A673 (cell line): ENCODE measurements at regions not wholly inside any gene's neighbourhood (a gene's known extent, or its start where the extent isn't known, plus 50 kb on each side); places are given as distances from the start of the nearest gene placed in this dataset.
"Not testable (repeated sequence)": the region's sequence is repeated elsewhere in the genome, so short reads cannot be mapped to it uniquely, and the experiment has no call there.

ENCODE experiments used
- BruUV-seq: library from RNA; stranded (reverse); fragments of 400-500 nt; replicated peaks from 2 replicates; lab custom pipeline; 2021; lab: Mats Ljungman, UMichigan
- CTCF ChIA-PET: fragments of 300-600 bp; sonication (Branson Sonifier 250); formaldehyde crosslinking; loops from one replicate; lab custom pipeline; 2022; ENCODE audit warnings: antibody characterized with exemption; lab: Charles Lee
- POLR2A ChIA-PET: fragments of 300-600 bp; sonication (Branson Sonifier 250); formaldehyde crosslinking; loops from one replicate; lab custom pipeline; 2022; ENCODE audit warnings: antibody characterized with exemption; ENCODE audit not compliant: low non-redundant PET; lab: Charles Lee
- DNase-seq: peaks from one replicate; pipeline ENCODE4 v3.0.0-alpha.2; 2015; ENCODE audit warnings: low spot score
- H3K27ac ChIP-seq: fragments of 200-600 bp; sonication (generic); 2 replicates; pipeline ENCODE4 v1.5.1; 2016; ENCODE audit warnings: mixed run types, low read depth, mild to moderate bottlenecking, mixed read lengths, antibody characterized with exemption, low read length; ENCODE audit not compliant: poor library complexity, severe bottlenecking
- H3K27me3 ChIP-seq: fragments of 200-600 bp; sonication (generic); replicated peaks from 2 replicates; pipeline ENCODE4 v1.6.1; 2017; ENCODE audit warnings: mixed run types, low read depth, mild to moderate bottlenecking, mixed read lengths, antibody characterized with exemption, low read length; ENCODE audit not compliant: insufficient read depth, poor library complexity
- H3K36me3 ChIP-seq: fragments of 200-600 bp; sonication (generic); 2 replicates; pipeline ENCODE4 v1.6.1; 2016; ENCODE audit warnings: mixed run types, mild to moderate bottlenecking, mixed read lengths, antibody characterized with exemption, low read length; ENCODE audit not compliant: insufficient read depth, poor library complexity, severe bottlenecking
- H3K4me1 ChIP-seq: fragments of 200-600 bp; sonication (generic); 2 replicates; pipeline ENCODE4 v1.6.1; 2017; ENCODE audit warnings: mixed run types, mild to moderate bottlenecking, mixed read lengths, antibody characterized with exemption, low read length; ENCODE audit not compliant: insufficient read depth, poor library complexity, severe bottlenecking
- H3K4me3 ChIP-seq: fragments of 200-600 bp; sonication (generic); 2 replicates; pipeline ENCODE4 v1.5.1; 2016; ENCODE audit warnings: low read depth, mixed run types, mild to moderate bottlenecking, mixed read lengths, low read length; ENCODE audit not compliant: poor library complexity, severe bottlenecking
- H3K9me3 ChIP-seq: fragments of 200-600 bp; sonication (generic); 2 replicates; pipeline ENCODE4 v1.6.1; 2016; ENCODE audit warnings: mixed run types, low read depth, mild to moderate bottlenecking, mixed read lengths, antibody characterized with exemption, low read length; ENCODE audit not compliant: poor library complexity, severe bottlenecking
- EZH2 ChIP-seq: fragments of 200-600 bp; sonication (generic); IDR thresholded peaks from 2 replicates; pipeline ENCODE4 v1.6.1; 2017; ENCODE audit warnings: borderline replicate concordance, low read depth, mild to moderate bottlenecking, mixed read lengths, antibody characterized with exemption, low read length; ENCODE audit not compliant: poor library complexity, severe bottlenecking
- intact Hi-C: fragments of 100-400 bp; cut with micrococcal nuclease; formaldehyde crosslinking; loops from one replicate; pipeline ENCODE4 v1.10.0; 2022; ENCODE audit not compliant: unreplicated experiment
- TF ChIP-seq, protein P1 (sequence below): fragments of 300-800, 200-600 bp; sonication (generic); conservative IDR thresholded peaks from 2 replicates; pipeline ENCODE4 v1.5.1; 2017; ENCODE audit warnings: low read depth, mild to moderate bottlenecking, antibody characterized with exemption, low read length, moderate library complexity, mixed read lengths

DNA sequence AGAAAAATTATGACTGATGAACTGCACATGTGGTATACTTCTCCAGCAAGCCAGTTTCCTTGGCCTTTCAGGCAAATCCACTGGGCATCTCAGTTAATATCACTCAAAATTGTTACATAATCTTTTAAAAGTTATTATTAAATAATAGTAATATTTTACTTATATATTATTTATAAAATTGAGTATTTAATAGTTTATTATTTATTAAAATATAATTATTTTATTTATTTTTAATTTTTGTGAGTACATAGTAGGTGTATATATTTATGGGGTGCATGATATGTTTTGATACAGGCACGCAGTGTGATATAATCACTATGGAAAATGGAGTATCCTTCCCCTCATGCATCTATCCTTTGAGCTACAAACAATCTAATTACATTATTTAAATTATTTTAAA is 384.1 kb upstream of the LRFN5 start:
- no peaks in the 10 kb centered on the region for H3K27me3 ChIP-seq
- H3K9me3 ChIP-seq, result no peaks in the 10 kb centered on the region
- TF ChIP-seq, protein P1, sequence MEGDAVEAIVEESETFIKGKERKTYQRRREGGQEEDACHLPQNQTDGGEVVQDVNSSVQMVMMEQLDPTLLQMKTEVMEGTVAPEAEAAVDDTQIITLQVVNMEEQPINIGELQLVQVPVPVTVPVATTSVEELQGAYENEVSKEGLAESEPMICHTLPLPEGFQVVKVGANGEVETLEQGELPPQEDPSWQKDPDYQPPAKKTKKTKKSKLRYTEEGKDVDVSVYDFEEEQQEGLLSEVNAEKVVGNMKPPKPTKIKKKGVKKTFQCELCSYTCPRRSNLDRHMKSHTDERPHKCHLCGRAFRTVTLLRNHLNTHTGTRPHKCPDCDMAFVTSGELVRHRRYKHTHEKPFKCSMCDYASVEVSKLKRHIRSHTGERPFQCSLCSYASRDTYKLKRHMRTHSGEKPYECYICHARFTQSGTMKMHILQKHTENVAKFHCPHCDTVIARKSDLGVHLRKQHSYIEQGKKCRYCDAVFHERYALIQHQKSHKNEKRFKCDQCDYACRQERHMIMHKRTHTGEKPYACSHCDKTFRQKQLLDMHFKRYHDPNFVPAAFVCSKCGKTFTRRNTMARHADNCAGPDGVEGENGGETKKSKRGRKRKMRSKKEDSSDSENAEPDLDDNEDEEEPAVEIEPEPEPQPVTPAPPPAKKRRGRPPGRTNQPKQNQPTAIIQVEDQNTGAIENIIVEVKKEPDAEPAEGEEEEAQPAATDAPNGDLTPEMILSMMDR, result no peak
- ChIA-PET POLR2A (no interaction called here), CTCF (no interaction called here)
- H3K27ac ChIP-seq, result no peak overlapping the region
- H3K36me3 ChIP-seq, result no peaks in the 10 kb centered on the region
- intact Hi-C loops, result no loop called here
- H3K4me1 ChIP-seq, result no peaks in the 10 kb centered on the region
- no TSS peak for BruUV-seq
- no peak for DNase-seq
- H3K4me3 ChIP-seq, result no peak overlapping the region

DNA sequence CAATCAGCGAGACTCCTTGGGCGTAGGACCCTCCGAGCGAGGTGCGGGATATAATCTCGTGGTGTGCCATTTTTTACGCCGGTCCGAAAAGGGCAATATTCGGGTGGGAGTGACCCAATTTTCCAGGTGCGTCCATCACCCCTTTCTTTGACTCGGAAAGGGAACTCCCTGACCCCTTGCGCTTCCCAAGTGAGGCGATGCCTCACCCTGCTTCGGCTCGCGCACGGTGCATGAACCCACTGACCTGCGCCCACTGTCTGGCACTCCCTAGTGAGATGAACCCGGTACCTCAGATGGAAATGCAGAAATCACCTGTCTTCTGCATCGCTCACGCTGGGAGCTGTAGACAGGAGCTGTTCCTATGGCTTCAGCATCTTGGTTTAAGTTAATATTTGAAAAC is 391.7 kb upstream of the LRFN5 start:
- POLR2A ChIA-PET, H3K4me3 ChIP-seq, H3K27me3 ChIP-seq, H3K36me3 ChIP-seq, intact Hi-C loops, H3K4me1 ChIP-seq, BruUV-seq, DNase-seq, H3K27ac ChIP-seq, H3K9me3 ChIP-seq: not testable (repeated sequence)
- CTCF ChIA-PET, result interaction anchor here (0.6 kb wide), 1 partner anchor 222 kb away, joined by 3 read pairs; no protein-coding TSS in a partner anchor

DNA sequence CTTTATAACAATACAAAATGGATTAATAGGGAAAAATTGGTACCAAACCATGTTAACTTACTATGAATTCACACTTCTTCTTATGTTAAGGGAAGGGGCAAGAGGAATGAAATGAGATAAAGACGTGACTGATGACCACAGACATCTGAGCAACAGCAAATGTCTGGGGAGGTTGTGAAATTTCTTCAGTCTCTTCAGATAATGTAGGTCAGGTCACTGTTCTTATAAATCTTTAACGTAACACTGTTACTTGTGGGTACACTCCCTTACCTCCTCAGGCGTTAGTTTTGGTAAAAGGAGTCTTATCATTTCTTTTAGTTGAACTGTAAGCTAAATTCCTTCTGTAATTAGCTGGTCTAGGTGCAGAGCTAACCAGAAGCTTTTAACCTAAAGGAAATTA is 405.0 kb upstream of the LRFN5 start:
- H3K4me1 ChIP-seq, result no peaks in the 10 kb centered on the region
- no peak for TF ChIP-seq EZH2
- TF ChIP-seq, protein P1, result no peak
- no peaks in the 10 kb centered on the region for H3K27me3 ChIP-seq
- H3K9me3 ChIP-seq, result no peaks in the 10 kb centered on the region
- BruUV-seq, result no TSS peak
- ChIA-PET POLR2A (no interaction called here), CTCF (no interaction called here)
- DNase-seq, result no peak
- H3K36me3 ChIP-seq, result no peaks in the 10 kb centered on the region
- H3K27ac ChIP-seq, result no peak overlapping the region
- intact Hi-C loops, result loop anchor here (2.0 kb wide), 1 partner anchor 63 kb away; no protein-coding TSS in a partner anchor
- no peak overlapping the region for H3K4me3 ChIP-seq

DNA sequence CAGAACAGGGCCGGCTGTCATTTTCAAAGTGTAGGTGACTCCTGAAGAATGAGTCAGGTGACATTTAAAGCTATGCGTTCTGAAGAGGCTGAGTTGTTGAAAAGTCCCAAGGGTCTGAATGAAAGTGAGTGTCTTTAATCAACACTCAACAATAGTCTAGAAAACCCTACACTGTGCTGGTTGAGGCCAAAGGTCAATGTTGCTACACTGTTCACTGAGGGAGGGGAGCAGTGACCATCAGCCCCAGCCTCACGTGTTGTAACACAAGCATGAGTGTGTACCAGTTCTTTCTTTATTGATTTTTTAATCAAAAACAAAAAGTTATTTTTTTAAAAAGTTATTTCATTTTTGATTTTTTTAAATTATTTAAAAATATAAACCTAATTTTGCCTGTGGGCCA is 418.8 kb upstream of the LRFN5 start:
- ChIA-PET CTCF (no interaction called here), POLR2A (no interaction called here)
- DNase-seq, result no peak
- Histone ChIP-seq H3K9me3 (no peaks in the 10 kb centered on the region), H3K27ac (no peak overlapping the region), H3K36me3 (no peaks in the 10 kb centered on the region), H3K4me1 (no peaks in the 10 kb centered on the region), H3K27me3 (no peaks in the 10 kb centered on the region), H3K4me3 (no peak overlapping the region)
- intact Hi-C loops, result no loop called here
- BruUV-seq, result no TSS peak
- TF ChIP-seq, protein P1, result no peak
- TF ChIP-seq EZH2, result no peak
